NT2/D1 (cell line): ENCODE measurements at regions not wholly inside any gene's neighbourhood (a gene's known extent, or its start where the extent isn't known, plus 50 kb on each side); places are given as distances from the start of the nearest gene placed in this dataset.

Experiments used
- SUZ12 ChIP-seq: IDR thresholded peaks from 2 replicates; pipeline ENCODE4 v1.6.1; 2011; ENCODE audit not compliant: insufficient read length, insufficient read depth; ENCODE audit errors: extremely low read depth
- YY1 ChIP-seq: IDR thresholded peaks from 2 replicates; pipeline ENCODE4 v1.6.1; 2011; ENCODE audit not compliant: insufficient read length, insufficient read depth
- ZNF274 ChIP-seq: IDR thresholded peaks from 2 replicates; pipeline ENCODE4 v1.6.1; 2011; ENCODE audit warnings: mild to moderate bottlenecking, low read depth, low read length

DNA sequence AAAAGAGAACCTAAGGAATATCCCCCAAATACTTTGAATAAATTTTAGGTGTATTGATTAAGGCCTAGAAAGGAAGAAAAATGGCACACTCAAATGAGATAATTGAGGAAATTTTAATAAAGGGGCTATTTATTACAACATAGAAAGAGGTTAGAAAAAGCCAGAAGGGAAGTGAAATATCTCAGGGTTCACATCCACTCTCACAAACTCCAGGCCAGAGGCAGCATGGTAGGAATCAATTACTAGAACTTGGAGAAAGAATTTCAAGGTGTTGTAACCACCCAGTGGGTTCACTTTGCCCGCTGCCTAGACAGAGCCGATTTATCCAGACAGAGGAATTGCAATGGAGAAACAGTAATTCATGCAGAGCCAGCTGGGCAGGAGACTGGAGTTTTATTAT lies 617.5 kb upstream of the ACVR2A start:
- TF ChIP-seq YY1 (no peak), ZNF274 (no peak), SUZ12 (no peak)
